Lung (tissue), 11 donors: ENCODE measurements at regions not wholly inside any gene's neighbourhood (a gene's known extent, or its start where the extent isn't known, plus 50 kb on each side); places are given as distances from the start of the nearest gene placed in this dataset.

ENCODE experiments used
- ATAC-seq: fragments of 200-7000 bp; cut with Tn5 transposase; one replicate; pipeline ENCODE4 v1.9.1; 2020; ENCODE audit warnings: moderate number of reproducible peaks; ENCODE audit not compliant: insufficient read depth, low FRiP score
- DNase-seq, 3 donors: peaks; one replicate each; pipeline ENCODE4 v3.0.0-alpha.2; 2013 to 2017
- H3K27ac ChIP-seq, 2 donors: one replicate each; pipeline ENCODE4 v1.5.1; 2013; ENCODE audit warnings: mild to moderate bottlenecking in 2 of 2, moderate library complexity in 2 of 2, control low read depth in 1 of 2, inconsistent platforms in 1 of 2, low read depth in 1 of 2, low read length in 1 of 2
- H3K27me3 ChIP-seq, 3 donors: one replicate each; pipeline ENCODE4 v1.5.1; 2013; ENCODE audit warnings: low read length in 2 of 3; ENCODE audit not compliant: control insufficient read depth in 3 of 3, insufficient read depth in 3 of 3
- H3K36me3 ChIP-seq, 4 donors: one replicate each; pipeline ENCODE4 v1.5.1; 2013; ENCODE audit warnings: low read length in 4 of 4, mild to moderate bottlenecking in 1 of 4, moderate library complexity in 1 of 4; ENCODE audit not compliant: control insufficient read depth in 4 of 4, insufficient read depth in 4 of 4
- H3K4me1 ChIP-seq, 5 donors: one replicate each; pipeline ENCODE4 v1.5.1; 2013; ENCODE audit warnings: low read length in 5 of 5, mild to moderate bottlenecking in 2 of 5, moderate library complexity in 1 of 5; ENCODE audit not compliant: control insufficient read depth in 5 of 5, insufficient read depth in 5 of 5
- H3K4me3 ChIP-seq: one replicate; pipeline ENCODE4 v1.5.1; 2013; ENCODE audit warnings: mild to moderate bottlenecking, control low read depth, moderate library complexity
- H3K9ac ChIP-seq, 2 donors: one replicate each; pipeline ENCODE4 v1.5.1; 2013; ENCODE audit warnings: low read length in 2 of 2, control low read depth in 1 of 2; ENCODE audit not compliant: insufficient read depth in 1 of 2
- H3K9me3 ChIP-seq, 4 donors: one replicate each; pipeline ENCODE4 v1.5.1; 2013; ENCODE audit warnings: low read length in 3 of 4, mild to moderate bottlenecking in 1 of 4, moderate library complexity in 1 of 4; ENCODE audit not compliant: control insufficient read depth in 4 of 4, insufficient read depth in 3 of 4
- CTCF ChIP-seq: IDR thresholded peaks from 2 replicates; pipeline ENCODE4 v1.5.1; 2012; ENCODE audit warnings: mild to moderate bottlenecking; ENCODE audit errors: control extremely low read depth, extremely low read depth
- WGBS, 2 donors: extraction: QIAGEN DNeasy Blood & Tissue Kit; methylation state at CpG; one replicate each; pipeline ENCODE4 v1.1.7; 2013; 5-methylcytosine and 5-hydroxymethylcytosine counted together
- donor health status: control.
- donor health status: control.
- donor health status: Bipolar disorder and iron deficiency.
- donor health status: healthy.
- donor health status: DM: yes; HTN: yes; CAD: no.

GRCh38 chr10:52993109-52993508 lies 220.5 kb upstream of the MBL2 start:
- peaks cover 0 to 4% (median 3%) of the 10 kb centered on the region in 4 donors for H3K9me3 ChIP-seq

GRCh38 chr10:52992567-52992966 lies 220.0 kb upstream of the MBL2 start:
- ATAC-seq: no peak
- no peaks in the 10 kb centered on the region for H3K36me3 ChIP-seq
- no peak overlapping the region for H3K9ac ChIP-seq
- no peaks in the 10 kb centered on the region for H3K4me1 ChIP-seq
- TF ChIP-seq CTCF: no peak
- H3K9me3 ChIP-seq: peaks cover 0 to 4% (median 3%) of the 10 kb centered on the region in 4 donors
- WGBS, 2 donors: 93 to 94% methylated on average over 1 of the region's 1 CpG
- no peak for DNase-seq
- no peaks in the 10 kb centered on the region for H3K27me3 ChIP-seq
- no peak overlapping the region for H3K4me3 ChIP-seq
- H3K27ac ChIP-seq: no peak overlapping the region

More at GRCh38 chr10:52993109-52993508, 220.5 kb upstream of the MBL2 start:
- ATAC-seq (no peak), DNase-seq (no peak)
- Histone ChIP-seq H3K4me3 (no peak overlapping the region), H3K4me1 (no peaks in the 10 kb centered on the region), H3K27me3 (no peaks in the 10 kb centered on the region), H3K36me3 (no peaks in the 10 kb centered on the region), H3K27ac (no peak overlapping the region), H3K9ac (no peak overlapping the region)
- WGBS, 2 donors: 81 to 85% methylated on average over 3 of the region's 3 CpGs
- TF ChIP-seq CTCF: no peak

GRCh38 chr10:52988923-52989322 lies 216.3 kb upstream of the MBL2 start:
- no peak for TF ChIP-seq CTCF

GRCh38 chr10:52986125-52986524 lies 213.5 kb upstream of the MBL2 start:
- Histone ChIP-seq H3K4me1 (no peaks in the 10 kb centered on the region), H3K27ac (no peak overlapping the region), H3K4me3 (no peak overlapping the region), H3K36me3 (no peaks in the 10 kb centered on the region), H3K27me3 (no peaks in the 10 kb centered on the region), H3K9ac (no peak overlapping the region), H3K9me3 (no peaks in the 10 kb centered on the region)
- DNase-seq (no peak), ATAC-seq (no peak)
- TF ChIP-seq CTCF: no peak
- 73 to 94% methylated on average over 2 of the region's 2 CpGs for WGBS, 2 donors

More at GRCh38 chr10:52988923-52989322, 216.3 kb upstream of the MBL2 start:
- WGBS, 2 donors: 73 to 86% methylated on average over 2 of the region's 2 CpGs
- Histone ChIP-seq H3K36me3 (no peaks in the 10 kb centered on the region), H3K4me3 (no peak overlapping the region), H3K27me3 (no peaks in the 10 kb centered on the region), H3K27ac (no peak overlapping the region), H3K9ac (no peak overlapping the region), H3K4me1 (no peaks in the 10 kb centered on the region), H3K9me3 (no peaks in the 10 kb centered on the region)
- no peak for DNase-seq
- ATAC-seq: no peak
